D721Med (cell line): ENCODE measurements at regions not wholly inside any gene's neighbourhood (a gene's known extent, or its start where the extent isn't known, plus 50 kb on each side); places are given as distances from the start of the nearest gene placed in this dataset.

ENCODE experiments used
- DNase-seq: peaks from one replicate; pipeline ENCODE4 v3.0.0; 2011; ENCODE audit warnings: low spot score; ENCODE audit not compliant: insufficient read length
- FAIRE-seq: peaks from 2 replicates; lab custom pipeline; 2011; peaks lifted over from hg19 to GRCh38; lab: Jason Lieb, UNC
- CTCF ChIP-seq: IDR thresholded peaks from 2 replicates; pipeline ENCODE4 v1.5.1; 2012; ENCODE audit warnings: mild to moderate bottlenecking, control low read depth; ENCODE audit not compliant: insufficient read depth; ENCODE audit errors: missing control alignments

GRCh38 chr3:107284612-107285011 is 92.6 kb upstream of the CCDC54 start:
- DNase-seq (no peak), FAIRE-seq (no peak)
- TF ChIP-seq CTCF, result no peak

GRCh38 chr3:107285197-107285596 is 92.0 kb upstream of the CCDC54 start:
- FAIRE-seq, result no peak
- no peak for TF ChIP-seq CTCF
- no peak for DNase-seq

DNA sequence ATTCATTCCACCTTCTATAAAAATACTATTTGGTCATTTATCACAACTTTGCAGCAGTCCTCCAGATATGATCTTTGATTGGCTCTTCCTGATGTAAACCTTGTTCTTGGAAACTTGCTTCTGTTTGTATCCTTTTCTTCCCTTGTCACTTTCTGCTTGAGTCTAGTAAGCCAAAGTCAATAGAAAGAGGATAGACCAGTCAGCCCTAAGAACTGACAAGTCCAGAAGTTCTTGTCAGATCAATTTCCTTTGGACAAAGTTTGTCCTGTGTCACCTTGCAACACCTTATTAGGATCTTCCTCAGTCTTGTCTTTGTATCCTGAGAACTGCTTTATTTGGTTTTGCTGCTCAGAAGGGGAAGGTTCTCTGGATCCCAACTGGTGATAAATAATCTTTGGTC is 87.9 kb upstream of the CCDC54 start:
- no peak for DNase-seq

DNA sequence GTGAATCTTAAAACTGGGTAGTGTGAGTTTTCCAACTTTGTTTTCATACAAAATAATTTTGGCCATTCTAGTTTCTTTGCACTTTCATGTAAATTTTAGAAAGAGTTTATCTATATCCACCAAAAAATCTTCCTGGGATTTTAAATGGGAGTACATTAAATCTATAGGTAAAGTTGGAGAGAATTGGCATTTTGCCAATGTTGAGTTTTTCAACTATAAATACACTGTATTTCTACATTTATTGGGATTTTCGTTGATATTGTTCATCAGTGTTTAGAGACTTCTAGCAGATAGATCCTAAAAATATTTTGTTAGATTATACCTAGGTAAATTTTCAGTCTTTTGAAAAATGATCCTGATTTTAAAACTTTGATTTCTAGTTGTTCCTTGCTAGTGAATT is 83.1 kb upstream of the CCDC54 start:
- no peak for FAIRE-seq
- no peak for DNase-seq
- TF ChIP-seq CTCF, result no peak

More for the DNA sequence above, 87.9 kb upstream of the CCDC54 start:
- no peak for FAIRE-seq
- TF ChIP-seq CTCF, result no peak

DNA sequence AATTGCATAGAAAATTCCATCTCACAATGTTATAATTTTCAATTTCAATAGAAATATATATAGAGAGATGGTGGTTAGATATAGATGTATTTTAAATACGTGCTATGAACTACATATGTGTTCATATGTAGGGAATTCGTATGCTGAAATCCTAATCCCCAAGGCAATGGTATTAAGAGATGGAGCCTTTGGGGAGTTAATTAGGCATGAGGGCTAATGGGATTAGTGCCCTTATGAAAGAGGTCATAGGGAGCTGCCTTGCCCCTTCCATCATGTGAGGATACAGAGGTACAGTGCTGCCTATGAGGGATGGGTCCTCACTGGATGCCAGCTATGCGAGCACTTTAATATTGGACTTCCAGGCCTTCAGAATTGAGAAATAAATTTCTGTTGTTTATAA is 79.6 kb upstream of the CCDC54 start:
- FAIRE-seq, result no peak

GRCh38 chr3:107307205-107307604 is 70.0 kb upstream of the CCDC54 start:
- FAIRE-seq, result no peak
- DNase-seq, result no peak
- TF ChIP-seq CTCF, result no peak

More for the DNA sequence above, 79.6 kb upstream of the CCDC54 start:
- DNase-seq, result no peak
- TF ChIP-seq CTCF, result no peak

DNA sequence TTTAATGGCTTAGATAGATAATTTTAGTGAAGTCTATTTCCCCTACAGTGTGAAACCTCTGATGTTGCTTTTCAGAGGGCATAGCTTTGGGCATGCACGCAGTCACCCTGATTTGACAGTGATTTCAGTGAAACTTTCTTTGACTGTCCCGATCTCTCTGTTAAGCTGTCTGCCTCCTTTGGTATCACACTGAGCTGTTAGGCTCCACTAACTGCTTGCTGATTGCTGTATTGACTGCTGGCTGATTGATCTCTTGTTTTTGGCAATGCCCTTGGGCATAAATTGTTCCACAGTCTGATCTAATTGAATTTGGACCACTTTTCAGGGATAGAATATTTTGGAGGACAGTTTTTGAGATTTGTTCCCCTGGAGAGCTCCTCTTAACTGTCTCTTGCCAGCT is 68.5 kb upstream of the CCDC54 start:
- FAIRE-seq (no peak), DNase-seq (no peak)
- no peak for TF ChIP-seq CTCF
